ENCODE measurements at regions not wholly inside any gene's neighbourhood (a gene's known extent, or its start where the extent isn't known, plus 50 kb on each side); places are given as distances from the start of the nearest gene placed in this dataset.

DNA sequence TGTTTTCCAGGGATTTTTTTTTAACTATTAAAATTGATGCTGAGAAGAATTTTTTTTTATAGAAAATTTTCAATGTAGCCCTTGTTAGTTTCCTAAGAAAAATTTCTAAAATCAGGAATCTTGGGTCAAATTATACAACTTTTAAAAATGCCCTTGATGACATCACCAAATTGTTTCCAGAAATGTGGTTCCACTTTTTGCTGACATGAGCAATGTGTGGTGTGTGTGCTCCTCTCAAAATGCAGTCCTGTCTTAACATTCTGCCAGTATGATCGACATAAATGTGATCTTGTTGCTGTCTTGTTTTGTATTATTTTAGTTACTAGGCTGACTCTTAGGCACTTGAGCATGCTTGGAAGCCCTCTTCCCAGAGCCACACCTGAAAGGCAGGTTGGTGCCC is 89.7 kb upstream of the ST6GAL2 start:
- TF ChIP-seq TCF12 (IDR thresholded peaks at IDR 0.05) (no peak), POLR2AphosphoS5 (IDR thresholded peaks at IDR 0.05; ENCODE audit: low read depth, low read length) (no peak), EP300 (IDR thresholded peaks at IDR 0.05; ENCODE audit: borderline replicate concordance in 1 of 2, low read depth in 1 of 2, low read length in 1 of 2) (no peak), FOSL2 (IDR thresholded peaks at IDR 0.05; ENCODE audit: borderline replicate concordance, low read depth) (no peak)
- TF ChIP-seq, protein P1, sequence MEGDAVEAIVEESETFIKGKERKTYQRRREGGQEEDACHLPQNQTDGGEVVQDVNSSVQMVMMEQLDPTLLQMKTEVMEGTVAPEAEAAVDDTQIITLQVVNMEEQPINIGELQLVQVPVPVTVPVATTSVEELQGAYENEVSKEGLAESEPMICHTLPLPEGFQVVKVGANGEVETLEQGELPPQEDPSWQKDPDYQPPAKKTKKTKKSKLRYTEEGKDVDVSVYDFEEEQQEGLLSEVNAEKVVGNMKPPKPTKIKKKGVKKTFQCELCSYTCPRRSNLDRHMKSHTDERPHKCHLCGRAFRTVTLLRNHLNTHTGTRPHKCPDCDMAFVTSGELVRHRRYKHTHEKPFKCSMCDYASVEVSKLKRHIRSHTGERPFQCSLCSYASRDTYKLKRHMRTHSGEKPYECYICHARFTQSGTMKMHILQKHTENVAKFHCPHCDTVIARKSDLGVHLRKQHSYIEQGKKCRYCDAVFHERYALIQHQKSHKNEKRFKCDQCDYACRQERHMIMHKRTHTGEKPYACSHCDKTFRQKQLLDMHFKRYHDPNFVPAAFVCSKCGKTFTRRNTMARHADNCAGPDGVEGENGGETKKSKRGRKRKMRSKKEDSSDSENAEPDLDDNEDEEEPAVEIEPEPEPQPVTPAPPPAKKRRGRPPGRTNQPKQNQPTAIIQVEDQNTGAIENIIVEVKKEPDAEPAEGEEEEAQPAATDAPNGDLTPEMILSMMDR (IDR thresholded peaks at IDR 0.05) = no peak

All from SK-N-SH (cell line).